ENCODE measurements at regions not wholly inside any gene's neighbourhood (a gene's known extent, or its start where the extent isn't known, plus 50 kb on each side); places are given as distances from the start of the nearest gene placed in this dataset.
A peak's percentile ranks its signal among the peaks of the same experiment; 100 is the strongest.
"Not testable (repeated sequence)": the region's sequence is repeated elsewhere in the genome, so short reads cannot be mapped to it uniquely, and the experiment has no call there.

DNA sequence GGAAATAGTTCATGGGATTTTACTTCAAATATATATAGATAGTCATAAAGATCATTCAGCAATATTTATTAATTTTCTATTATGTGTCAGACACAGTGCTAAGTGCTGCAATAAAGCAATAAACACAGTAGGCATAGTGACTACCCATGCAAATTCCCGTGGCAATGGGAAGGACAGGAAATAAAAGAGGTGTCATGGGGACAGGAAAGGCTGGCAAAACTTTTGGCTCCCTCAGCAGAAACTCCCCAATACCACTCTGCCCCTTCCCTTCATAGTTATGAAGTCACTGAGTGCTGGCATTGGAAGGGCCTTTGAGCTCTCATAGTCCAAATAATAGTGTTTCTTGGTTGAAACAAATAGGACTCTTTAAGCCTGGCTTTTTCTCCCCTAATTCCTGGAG, 104.4 kb upstream of the DPT start:
- H3K27me3 Mint-ChIP-seq = no peaks in the 10 kb centered on the region
- peak overlapping the region; percentile 8 to 78 for H3K27ac Mint-ChIP-seq
- H3K4me3 Mint-ChIP-seq = no peak overlapping the region

DNA sequence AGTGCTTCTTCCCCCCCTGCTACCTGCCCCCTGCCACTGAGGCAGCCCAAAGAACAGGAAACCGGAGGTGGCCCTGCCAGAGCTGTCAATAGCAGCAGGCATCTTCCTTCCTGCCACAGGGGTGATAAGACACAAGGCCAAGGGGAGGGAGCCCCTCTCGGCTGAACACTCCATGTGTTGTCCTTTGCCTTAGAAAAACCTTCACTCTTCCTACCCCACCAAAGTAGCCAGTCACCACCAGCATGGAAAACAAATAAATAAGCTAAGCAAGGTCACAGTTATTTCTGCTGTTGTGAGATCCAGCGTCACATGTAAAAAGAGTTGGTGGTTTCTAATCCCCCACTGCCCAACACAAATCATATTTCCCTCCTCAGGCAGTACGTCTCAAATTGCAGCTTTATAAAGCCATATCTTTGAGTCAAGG, 104.8 kb upstream of the DPT start:
- no peaks in the 10 kb centered on the region for H3K36me3 Mint-ChIP-seq
- no peaks in the 10 kb centered on the region for H3K9me3 Mint-ChIP-seq
- peak overlapping the region; percentile 8 to 78 for H3K27ac Mint-ChIP-seq
- H3K4me3 Mint-ChIP-seq = peak overlapping the region; percentile 24
- ATAC-seq = peak; percentile 63 to 64
- DNase-seq (ENCODE audit: low spot score) = no peak
- H3K27me3 Mint-ChIP-seq = no peaks in the 10 kb centered on the region
- peaks cover 15 to 23% of the 10 kb centered on the region in 2 donors for H3K4me1 Mint-ChIP-seq (ENCODE audit: low read depth in 2 of 2)

More for the DNA sequence above, 104.4 kb upstream of the DPT start:
- H3K4me1 Mint-ChIP-seq (ENCODE audit: low read depth in 2 of 2) = peaks cover 15 to 23% of the 10 kb centered on the region in 2 donors
- no peak for DNase-seq (ENCODE audit: low spot score)
- no peak for ATAC-seq
- H3K9me3 Mint-ChIP-seq = no peaks in the 10 kb centered on the region
- H3K36me3 Mint-ChIP-seq = no peaks in the 10 kb centered on the region

DNA sequence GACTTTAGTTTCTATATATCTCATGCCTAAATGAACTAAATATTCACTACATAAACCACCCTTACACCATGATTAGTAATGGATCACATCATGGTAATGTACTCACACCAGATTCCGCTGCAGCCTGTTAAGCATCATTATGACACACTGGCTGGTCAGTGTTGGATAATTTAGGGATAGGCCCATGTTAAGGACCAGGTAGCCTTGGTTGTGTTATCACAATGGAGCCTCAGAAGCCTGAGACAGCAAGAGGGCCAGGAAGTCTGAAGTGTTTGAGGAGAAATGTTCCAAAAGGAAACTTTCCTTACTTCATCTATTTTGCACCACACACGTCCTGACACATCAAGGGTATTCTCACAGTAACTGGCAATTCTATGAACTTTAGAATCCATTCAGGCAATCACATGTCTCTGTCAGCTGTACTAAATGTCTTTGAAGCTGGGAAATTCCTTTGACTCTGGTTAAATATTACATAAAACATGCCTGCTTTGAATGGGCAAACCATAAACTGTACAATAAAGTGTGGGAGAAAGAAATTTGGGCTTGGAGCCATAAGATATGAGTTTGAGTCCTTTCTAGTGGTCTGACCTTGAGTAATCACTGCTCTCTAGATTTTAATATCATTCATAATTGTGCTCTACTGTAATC, 105.3 kb upstream of the DPT start:
- H3K4me1 Mint-ChIP-seq (ENCODE audit: low read depth in 2 of 2) = peaks cover 15 to 23% of the 10 kb centered on the region in 2 donors
- H3K9me3 Mint-ChIP-seq = no peaks in the 10 kb centered on the region
- H3K27ac Mint-ChIP-seq = peak overlapping the region; percentile 8 to 78
- no peaks in the 10 kb centered on the region for H3K27me3 Mint-ChIP-seq
- H3K4me3 Mint-ChIP-seq = peak overlapping the region; percentile 24
- H3K36me3 Mint-ChIP-seq = no peaks in the 10 kb centered on the region
- peak in 1 of 2 donors; percentile 43 for ATAC-seq
- DNase-seq (ENCODE audit: low spot score) = no peak

DNA sequence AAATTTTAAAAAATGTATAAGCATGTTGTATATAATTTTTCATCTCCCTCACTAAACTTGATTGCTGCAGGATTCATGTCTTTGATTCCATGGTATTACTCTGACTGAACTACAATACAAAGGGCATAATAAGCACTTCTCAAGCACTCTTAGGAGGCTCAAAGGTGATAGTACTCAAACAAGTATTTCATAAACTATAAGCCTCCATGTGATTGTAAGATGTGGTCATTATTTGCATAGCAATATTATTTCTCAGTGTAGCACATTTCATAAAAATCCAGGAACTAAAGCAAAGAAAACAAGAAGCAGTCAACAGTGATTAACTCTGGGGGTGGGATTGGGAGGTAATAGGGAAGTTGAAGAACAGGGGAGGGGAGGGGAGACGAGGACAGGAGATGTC, 106.2 kb upstream of the DPT start:
- Mint-ChIP-seq H3K36me3 (no peaks in the 10 kb centered on the region), H3K9me3 (no peaks in the 10 kb centered on the region), H3K4me3 (no peak overlapping the region), H3K27me3 (no peaks in the 10 kb centered on the region), H3K4me1 (ENCODE audit: low read depth in 2 of 2) (peaks cover 15 to 23% of the 10 kb centered on the region in 2 donors), H3K27ac (no peak overlapping the region)
- ATAC-seq (no peak), DNase-seq (ENCODE audit: low spot score) (no peak)

DNA sequence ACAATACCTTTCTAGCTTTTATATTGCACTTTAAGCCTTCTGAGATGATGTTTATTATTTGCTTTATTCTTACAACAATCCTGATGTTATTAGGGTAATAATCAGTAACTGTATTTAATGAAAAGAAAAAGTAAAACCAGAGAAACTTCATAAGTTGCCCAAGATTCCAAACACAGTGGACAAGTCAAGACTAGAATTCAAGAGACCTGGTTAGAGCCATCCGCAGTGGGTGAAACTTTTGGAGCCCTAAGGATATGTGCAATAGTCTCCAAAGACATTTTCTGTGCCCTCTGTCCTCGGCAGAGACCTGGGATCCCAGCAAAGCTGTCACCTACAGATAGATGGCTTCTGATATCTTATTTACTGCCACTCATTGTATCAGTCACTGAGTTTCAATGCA, 106.8 kb upstream of the DPT start:
- no peak for ATAC-seq
- Mint-ChIP-seq H3K27ac (no peak overlapping the region), H3K36me3 (no peaks in the 10 kb centered on the region), H3K27me3 (no peaks in the 10 kb centered on the region), H3K4me3 (no peak overlapping the region), H3K9me3 (no peaks in the 10 kb centered on the region), H3K4me1 (ENCODE audit: low read depth in 2 of 2) (peaks cover 15 to 23% of the 10 kb centered on the region in 2 donors)
- DNase-seq (ENCODE audit: low spot score) = no peak

DNA sequence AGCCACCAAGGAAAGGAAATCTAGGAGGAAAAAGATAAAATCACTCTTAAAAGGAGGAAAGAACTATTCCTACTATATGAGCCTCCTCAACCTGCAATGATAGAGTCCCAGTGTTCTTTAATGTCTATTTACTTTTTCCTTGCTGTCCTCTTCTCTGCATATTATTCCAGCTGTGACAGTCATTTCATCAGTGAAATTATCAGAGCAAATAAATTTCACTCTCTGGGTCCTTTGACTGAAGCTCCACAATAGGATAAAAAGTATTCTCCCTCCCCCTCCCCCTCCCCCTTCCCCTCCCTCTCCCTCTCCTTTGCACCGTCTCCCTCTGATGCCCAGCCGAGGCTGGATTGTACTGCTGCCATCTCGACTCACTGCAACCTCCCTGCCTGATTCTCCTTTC, 107.5 kb upstream of the DPT start:
- Mint-ChIP-seq H3K9me3 (no peaks in the 10 kb centered on the region), H3K4me3 (no peak overlapping the region), H3K4me1 (ENCODE audit: low read depth in 2 of 2) (peaks cover 15 to 23% of the 10 kb centered on the region in 2 donors), H3K27ac (no peak overlapping the region), H3K36me3 (no peaks in the 10 kb centered on the region), H3K27me3 (no peaks in the 10 kb centered on the region)
- DNase-seq (ENCODE audit: low spot score) = no peak
- ATAC-seq = no peak

DNA sequence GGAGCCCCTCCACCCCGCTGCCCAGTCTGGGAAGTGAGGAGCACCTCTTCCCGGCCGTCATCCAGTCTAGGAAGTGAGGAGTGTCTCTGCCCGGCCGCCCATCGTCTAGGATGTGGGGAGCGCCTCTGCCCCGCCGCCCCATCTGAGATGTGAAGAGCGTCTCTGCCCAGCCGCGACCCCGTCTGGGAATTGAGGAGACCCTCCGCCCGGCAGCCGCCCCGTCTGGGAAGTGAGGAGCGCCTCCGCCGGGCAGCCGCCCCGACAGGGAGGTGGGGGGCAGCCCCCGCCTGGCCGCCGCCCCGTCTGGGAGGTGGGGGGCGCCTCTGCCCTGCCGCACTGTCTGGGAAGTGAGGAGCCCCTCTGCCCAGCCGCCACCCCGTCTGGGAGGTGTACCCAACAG, 108.2 kb upstream of the DPT start:
- H3K4me3 Mint-ChIP-seq; DNase-seq (ENCODE audit: low spot score); H3K27me3 Mint-ChIP-seq; H3K27ac Mint-ChIP-seq; H3K36me3 Mint-ChIP-seq; ATAC-seq; H3K9me3 Mint-ChIP-seq: not testable (repeated sequence)
- peaks cover 14 to 23% of the 10 kb centered on the region in 2 donors for H3K4me1 Mint-ChIP-seq (ENCODE audit: low read depth in 2 of 2)

DNA sequence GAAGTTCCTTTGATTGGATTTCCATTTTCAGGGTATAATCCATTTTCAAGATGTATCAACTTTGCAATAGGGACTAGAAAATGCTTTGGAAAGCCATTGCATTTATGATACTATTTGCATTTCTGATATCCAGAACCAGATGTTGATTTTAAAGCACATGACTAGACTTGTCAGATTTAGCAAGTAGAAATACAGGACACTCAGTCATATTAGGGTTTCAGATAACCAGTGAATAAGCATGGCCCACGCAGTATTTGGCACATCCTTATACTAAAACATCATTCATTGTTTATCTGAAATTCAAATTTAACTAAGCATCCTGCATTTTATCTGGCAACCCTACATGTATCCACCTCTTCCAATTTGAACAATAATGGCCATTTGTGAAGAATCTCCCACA, 113.3 kb upstream of the DPT start:
- H3K4me1 Mint-ChIP-seq (ENCODE audit: low read depth in 2 of 2) = no peaks in the 10 kb centered on the region
- no peaks in the 10 kb centered on the region for H3K36me3 Mint-ChIP-seq
- H3K27me3 Mint-ChIP-seq = peaks cover 0 to 20% of the 10 kb centered on the region in 2 donors
- H3K4me3 Mint-ChIP-seq = no peak overlapping the region
- ATAC-seq (no peak), DNase-seq (ENCODE audit: low spot score) (no peak)
- H3K9me3 Mint-ChIP-seq = no peaks in the 10 kb centered on the region
- no peak overlapping the region for H3K27ac Mint-ChIP-seq

DNA sequence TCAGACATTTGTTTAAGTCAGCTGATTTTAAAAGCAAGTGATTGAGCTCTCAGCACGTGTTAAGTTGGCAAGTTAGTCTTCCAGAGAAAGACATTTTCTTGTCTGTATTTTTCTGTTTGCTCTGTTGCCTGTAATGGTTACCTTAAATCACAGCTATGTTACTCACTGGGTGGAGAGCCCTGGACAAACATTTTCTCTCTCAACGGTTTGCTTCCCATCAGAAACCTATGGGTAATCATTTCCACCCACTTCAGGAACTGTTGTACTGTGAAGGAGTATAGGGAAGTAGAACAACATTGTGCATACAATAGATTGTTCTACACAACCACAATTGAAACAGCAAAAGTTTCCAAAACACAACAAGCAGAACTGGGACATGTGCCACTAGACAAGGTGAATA, 113.9 kb upstream of the DPT start:
- Mint-ChIP-seq H3K4me1 (ENCODE audit: low read depth in 2 of 2) (no peaks in the 10 kb centered on the region), H3K9me3 (no peaks in the 10 kb centered on the region), H3K27me3 (peaks cover 0 to 20% of the 10 kb centered on the region in 2 donors), H3K36me3 (no peaks in the 10 kb centered on the region), H3K4me3 (no peak overlapping the region), H3K27ac (no peak overlapping the region)
- DNase-seq (ENCODE audit: low spot score) (no peak), ATAC-seq (no peak)

DNA sequence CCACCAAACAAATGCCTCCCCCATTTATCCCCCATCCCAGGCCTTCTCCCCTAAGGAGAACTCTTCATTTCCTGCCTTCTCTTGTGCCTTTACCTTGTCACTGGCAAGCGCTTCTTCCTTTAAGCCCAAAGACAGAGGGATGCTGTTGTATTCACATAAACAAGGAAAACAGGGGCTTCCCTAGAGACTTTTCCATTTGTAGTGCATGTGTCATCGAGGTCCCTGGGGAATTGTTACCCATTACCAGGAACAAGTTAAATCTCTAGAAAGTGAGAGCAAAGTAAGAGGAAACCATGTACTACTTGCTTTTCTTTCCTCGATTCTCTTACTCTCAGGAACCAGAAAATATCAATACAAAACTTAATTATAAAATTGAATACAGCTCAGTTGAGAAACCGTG, 114.4 kb upstream of the DPT start:
- Mint-ChIP-seq H3K4me1 (ENCODE audit: low read depth in 2 of 2) (no peaks in the 10 kb centered on the region), H3K27me3 (peaks cover 2 to 20% of the 10 kb centered on the region in 2 donors), H3K27ac (no peak overlapping the region), H3K4me3 (no peak overlapping the region), H3K9me3 (no peaks in the 10 kb centered on the region), H3K36me3 (no peaks in the 10 kb centered on the region)
- DNase-seq (ENCODE audit: low spot score) = no peak
- no peak for ATAC-seq

DNA sequence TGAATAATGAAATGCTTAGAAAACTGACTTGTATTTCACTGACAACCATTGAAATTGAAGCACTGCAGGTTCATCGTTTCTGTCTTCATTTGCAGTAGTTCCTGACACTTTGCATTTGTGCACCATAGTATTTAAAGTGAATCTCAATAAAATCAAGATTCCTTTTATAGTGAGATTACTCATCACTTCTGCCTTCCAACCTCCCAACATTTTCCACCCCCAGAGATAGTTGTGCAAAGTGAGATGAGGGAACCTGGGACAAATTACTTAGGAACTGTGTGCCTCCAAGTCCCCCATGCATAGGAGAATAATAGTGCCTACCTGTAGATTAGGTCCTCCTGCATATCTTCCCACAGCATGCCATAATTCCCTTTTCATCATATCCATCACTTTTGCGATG, 114.9 kb upstream of the DPT start:
- Mint-ChIP-seq H3K4me1 (ENCODE audit: low read depth in 2 of 2) (no peaks in the 10 kb centered on the region), H3K9me3 (no peaks in the 10 kb centered on the region), H3K27ac (no peak overlapping the region)

DNA sequence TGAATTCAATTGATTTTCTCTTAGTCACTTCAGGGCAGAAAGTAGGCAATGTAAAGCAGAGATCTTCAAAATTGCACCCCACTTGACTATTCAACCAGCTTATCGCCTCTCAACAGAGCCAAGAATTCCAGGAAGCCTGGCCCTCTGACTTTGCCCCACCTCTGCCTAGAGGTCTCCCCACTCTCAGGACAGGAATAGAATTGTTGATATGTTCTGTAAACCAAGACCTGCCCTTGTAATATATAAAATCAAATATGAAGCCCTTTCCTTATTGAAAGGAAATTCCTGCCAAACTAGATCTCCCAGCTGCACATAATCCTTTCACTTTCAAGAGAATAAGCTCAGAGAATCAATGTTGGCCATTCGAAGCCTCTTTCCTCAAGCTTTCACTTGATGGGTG, 116.1 kb upstream of the DPT start:
- Mint-ChIP-seq H3K27ac (no peak overlapping the region), H3K4me1 (ENCODE audit: low read depth in 2 of 2) (no peaks in the 10 kb centered on the region)

More for the DNA sequence above, 114.9 kb upstream of the DPT start:
- ATAC-seq (no peak), DNase-seq (ENCODE audit: low spot score) (no peak)
- Mint-ChIP-seq H3K4me3 (no peak overlapping the region), H3K36me3 (no peaks in the 10 kb centered on the region), H3K27me3 (peaks cover 8 to 20% of the 10 kb centered on the region in 2 donors)

DNA sequence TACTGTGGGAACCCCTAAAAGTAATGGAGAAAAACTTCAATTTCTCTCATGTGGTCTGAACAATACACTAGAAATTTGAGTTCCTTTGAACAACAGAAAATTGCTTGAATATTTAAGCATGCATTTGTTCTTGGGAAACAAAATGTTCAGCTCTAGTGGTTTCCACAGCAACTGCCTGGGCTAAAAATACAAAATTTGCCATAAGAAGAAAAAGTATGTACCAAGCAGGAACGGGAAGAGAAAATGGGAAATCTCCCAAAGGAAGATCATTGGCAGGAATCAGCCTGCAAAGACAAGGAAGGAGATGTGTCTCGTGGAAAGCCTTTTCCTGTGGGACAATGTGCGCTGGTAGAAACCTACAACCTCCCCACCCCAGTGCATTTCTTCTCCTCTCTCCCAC, 119.0 kb upstream of the DPT start:
- no peak for ATAC-seq
- H3K27me3 Mint-ChIP-seq = peaks cover 8 to 18% of the 10 kb centered on the region in 2 donors
- H3K27ac Mint-ChIP-seq = no peak overlapping the region

More for the DNA sequence above, 116.1 kb upstream of the DPT start:
- Mint-ChIP-seq H3K27me3 (peaks cover 8 to 20% of the 10 kb centered on the region in 2 donors), H3K4me3 (no peak overlapping the region), H3K36me3 (no peaks in the 10 kb centered on the region), H3K9me3 (no peaks in the 10 kb centered on the region)
- DNase-seq (ENCODE audit: low spot score) (no peak), ATAC-seq (no peak)

DNA sequence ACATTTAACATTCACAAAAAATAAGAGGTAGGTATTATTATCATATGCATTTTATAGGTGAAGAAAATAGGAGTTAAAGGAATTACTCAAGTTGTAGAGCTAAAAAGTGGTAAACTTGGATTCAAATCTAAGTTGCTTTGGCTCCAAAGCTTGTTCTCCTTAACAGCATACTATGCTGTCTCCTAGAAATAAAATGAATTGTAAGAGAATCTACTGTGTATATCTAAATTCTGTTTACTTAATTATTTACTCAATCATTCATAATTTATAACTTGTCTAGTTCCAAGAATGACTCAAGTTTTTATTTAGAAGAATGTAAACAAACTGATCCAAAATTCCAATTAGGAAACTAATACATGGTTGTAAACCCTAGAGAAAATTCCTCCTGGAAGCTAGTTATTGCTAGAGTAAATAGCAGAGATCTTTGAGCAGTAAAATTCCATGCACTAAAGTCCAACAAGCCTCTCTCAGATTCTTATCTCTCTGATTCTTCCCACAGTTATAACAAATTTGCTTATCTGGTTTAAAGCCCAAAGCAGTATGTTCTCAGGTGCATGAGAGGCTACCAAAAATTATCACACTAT, 132.5 kb upstream of the DPT start:
- Mint-ChIP-seq H3K27me3 (no peaks in the 10 kb centered on the region), H3K4me3 (no peak overlapping the region), H3K27ac (no peak overlapping the region), H3K4me1 (ENCODE audit: low read depth in 2 of 2) (no peaks in the 10 kb centered on the region), H3K9me3 (peaks cover 7% of the 10 kb centered on the region), H3K36me3 (peaks cover 18% of the 10 kb centered on the region)
- DNase-seq (ENCODE audit: low spot score) (no peak), ATAC-seq (no peak)

More for the DNA sequence above, 119.0 kb upstream of the DPT start:
- H3K4me1 Mint-ChIP-seq (ENCODE audit: low read depth in 2 of 2) = no peaks in the 10 kb centered on the region
- H3K9me3 Mint-ChIP-seq = no peaks in the 10 kb centered on the region
- H3K36me3 Mint-ChIP-seq = no peaks in the 10 kb centered on the region
- no peak overlapping the region for H3K4me3 Mint-ChIP-seq
- no peak for DNase-seq (ENCODE audit: low spot score)

Data from natural killer cell treated with Interleukin-12 subunit alpha and Interleukin-12 subunit beta and Interleukin-15 and Interleukin-18, amount 100 ng/mL, for 72 hours (primary cell).